HCEC 1CT (cell line): ENCODE measurements at regions not wholly inside any gene's neighbourhood (a gene's known extent, or its start where the extent isn't known, plus 50 kb on each side); places are given as distances from the start of the nearest gene placed in this dataset.
"Not testable (repeated sequence)": the region's sequence is repeated elsewhere in the genome, so short reads cannot be mapped to it uniquely, and the experiment has no call there.

Experiments
- DNase-seq: peaks from one replicate; pipeline ENCODE4 v3.0.0-alpha.2; 2017

GRCh38 chr9:106119176-106119575 is 424.8 kb downstream of the TMEM38B start:
- no peak for DNase-seq

DNA sequence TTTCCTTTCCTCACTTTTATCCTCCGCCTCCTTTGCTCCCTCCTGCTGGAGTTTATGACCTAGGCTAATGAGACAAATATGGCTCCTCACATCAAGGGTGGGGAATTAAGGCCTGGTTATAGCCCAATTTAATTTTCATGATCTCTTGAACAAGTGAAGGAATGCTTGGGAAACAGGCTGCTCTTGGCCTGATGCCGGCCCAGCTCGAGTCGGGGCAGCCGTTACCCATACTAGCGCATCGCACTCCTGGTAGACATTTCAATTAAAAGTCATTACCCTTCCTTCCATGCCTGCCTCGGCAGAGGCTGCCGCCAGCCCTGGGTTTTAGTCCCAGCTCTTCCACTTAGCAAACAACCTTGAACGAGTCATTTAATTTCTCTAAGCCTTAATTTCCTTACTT is 425.7 kb downstream of the TMEM38B start:
- no peak for DNase-seq

DNA sequence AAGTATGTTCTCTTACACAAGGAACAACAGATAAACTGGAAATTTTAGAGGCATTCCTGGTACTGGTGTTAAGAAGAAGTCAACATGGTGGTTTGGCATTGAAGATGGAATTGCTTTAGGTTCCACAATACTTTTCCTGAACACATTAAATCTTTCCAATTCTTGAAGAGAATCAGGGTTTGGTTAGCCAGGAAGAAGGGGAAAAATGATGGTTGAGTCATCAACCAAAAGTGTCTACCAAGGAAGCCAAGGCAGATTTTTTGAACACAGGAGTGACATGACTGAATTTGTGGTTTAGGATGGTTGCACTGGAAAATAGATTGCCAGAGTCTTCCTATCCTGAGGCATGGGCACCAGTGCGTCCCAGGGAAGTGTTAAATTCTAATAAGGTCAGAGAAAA is 433.4 kb downstream of the TMEM38B start:
- no peak for DNase-seq

DNA sequence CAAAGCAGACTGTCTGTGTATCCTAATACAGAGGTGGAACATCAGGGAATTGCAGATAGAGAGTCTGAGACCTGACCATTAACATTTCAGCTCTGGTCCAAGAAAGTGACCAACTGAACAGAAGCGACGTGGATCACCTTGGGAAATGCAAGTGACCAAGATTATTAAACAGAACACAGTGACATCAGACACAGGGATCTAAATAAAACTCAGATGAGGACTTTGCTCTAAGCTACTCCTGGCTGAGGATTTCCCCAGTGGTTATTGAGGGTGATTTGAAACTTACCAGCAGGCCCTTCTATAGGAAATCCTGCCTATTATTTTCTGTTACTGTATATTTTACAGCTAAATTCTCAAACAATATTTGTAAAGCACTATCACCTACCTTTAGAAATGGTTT is 436.0 kb downstream of the TMEM38B start:
- no peak for DNase-seq

- no peak for DNase-seq
These were observed 449.4 kb downstream of the TMEM38B start for GRCh38 chr9:106143781-106144180.

- DNase-seq: no peak
These were observed 451.9 kb downstream of the TMEM38B start for GRCh38 chr9:106146066-106146840.

DNA sequence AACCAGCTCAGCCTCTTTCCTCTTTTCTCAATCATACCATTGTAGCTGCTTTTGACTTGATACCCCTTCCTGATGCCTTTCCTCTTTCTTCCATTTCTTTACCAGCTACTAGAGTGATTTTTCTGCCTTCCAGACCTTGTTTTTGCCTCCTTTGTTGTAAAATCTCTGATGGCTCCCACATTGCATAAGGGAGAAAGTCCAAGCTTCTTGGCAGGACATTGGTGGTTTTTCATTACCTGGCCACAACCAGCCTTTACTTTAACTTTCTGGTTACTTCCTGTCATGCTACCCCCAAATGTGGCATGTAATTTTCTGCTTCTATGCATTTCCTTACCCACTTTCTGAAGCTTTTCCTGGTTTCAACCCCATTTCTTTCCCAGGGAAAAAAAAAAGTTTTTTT is 452.5 kb downstream of the TMEM38B start:
- no peak for DNase-seq

DNA sequence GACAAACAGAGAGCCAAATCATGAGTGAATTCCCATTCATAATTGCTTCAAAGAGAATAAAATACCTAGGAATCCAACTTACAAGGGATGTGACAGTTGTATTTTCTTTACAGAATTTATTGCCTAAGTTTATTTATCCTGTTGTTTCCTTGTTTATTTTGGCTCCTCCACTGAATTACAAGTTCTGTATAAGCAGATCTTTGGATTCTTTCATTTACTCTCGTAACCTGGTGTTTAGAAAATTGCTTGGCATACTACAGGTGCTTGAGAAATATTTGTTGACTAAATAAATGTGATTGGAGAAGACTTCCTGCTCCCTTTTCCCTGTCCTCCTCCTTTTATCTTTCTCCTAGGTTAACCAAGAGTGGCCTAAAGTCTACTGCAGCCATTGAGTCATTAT is 455.6 kb downstream of the TMEM38B start:
- DNase-seq: no peak

DNA sequence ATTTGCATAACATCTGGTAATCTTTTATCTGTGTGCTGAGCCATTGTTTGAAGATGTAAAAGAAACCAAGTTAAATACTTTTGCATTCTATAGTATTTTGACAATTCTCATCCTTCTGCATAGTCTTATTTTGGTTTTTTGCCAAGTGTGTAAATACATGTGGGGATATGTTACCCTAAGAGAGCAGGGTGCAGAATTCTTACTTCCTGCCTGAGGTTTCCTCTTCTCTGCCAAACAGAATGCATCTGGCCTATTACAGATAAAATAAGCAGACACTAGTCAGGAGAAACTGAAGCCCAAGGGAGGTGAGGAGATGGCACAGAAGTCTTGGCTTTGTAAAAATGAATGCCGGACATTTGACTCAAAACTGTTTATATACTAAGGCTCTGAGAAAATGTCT is 462.1 kb downstream of the TMEM38B start:
- no peak for DNase-seq

DNA sequence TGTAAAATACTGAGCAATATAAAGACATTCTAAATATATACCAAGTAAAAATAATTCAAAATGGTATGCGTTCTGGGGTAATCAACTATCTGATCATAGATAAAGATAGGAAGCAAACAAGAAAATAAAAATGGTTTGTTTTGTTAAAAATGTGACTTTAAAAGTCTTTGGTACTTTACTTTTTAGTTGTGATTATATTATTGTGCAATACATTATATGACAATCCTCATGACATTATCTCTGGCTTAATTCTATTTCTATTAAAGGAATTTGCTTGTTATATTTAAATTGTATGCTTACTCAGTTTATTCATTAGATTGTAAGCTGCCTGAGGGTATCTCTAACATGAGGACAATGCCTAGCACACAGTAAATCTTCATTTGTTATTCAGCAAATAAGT is 477.9 kb downstream of the TMEM38B start:
- no peak for DNase-seq

GRCh38 chr9:106174346-106174745 is 480.0 kb downstream of the TMEM38B start:
- no peak for DNase-seq

GRCh38 chr9:106177216-106177615 is 482.9 kb downstream of the TMEM38B start:
- DNase-seq: no peak

- DNase-seq: no peak
These were observed 484.9 kb downstream of the TMEM38B start for GRCh38 chr9:106179191-106179590.

DNA sequence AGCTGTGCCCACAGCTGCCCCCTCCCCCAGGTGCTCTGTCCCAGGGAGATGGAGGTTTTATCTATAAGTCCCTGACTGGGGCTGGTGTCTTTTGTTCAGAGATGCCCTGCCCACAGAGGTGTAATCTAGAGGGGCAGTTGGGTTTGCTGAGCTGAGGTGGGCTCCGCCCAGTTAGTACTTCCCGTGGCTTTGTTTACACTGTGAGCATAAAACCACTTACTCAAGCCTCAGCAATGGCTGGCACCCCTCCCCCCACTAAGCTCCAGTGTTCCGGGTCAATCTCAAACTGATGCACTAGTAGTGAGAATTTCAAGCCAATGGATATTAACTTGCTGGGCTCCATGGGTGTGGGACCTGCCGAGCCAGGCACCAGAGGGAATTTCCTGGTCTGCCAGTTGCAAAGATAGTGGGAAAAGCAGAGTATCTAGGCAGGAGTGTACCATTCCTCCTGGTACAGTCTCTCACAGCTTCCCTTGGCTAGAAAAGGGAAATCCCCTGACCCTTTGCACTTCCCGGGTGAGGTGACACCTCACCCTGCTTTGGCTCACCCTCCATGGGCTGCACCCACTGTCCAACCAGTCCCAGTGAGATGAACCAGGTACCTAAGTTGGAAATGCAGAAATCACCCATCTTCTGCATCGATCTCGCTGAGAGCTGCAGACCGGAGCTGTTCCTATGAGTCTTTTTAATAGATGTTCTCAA is 509.6 kb downstream of the TMEM38B start:
- DNase-seq: not testable (repeated sequence)

GRCh38 chr9:106207298-106207697 is 513.0 kb downstream of the TMEM38B start:
- DNase-seq: no peak

GRCh38 chr9:106218427-106218826 is 524.1 kb downstream of the TMEM38B start:
- DNase-seq: no peak

DNA sequence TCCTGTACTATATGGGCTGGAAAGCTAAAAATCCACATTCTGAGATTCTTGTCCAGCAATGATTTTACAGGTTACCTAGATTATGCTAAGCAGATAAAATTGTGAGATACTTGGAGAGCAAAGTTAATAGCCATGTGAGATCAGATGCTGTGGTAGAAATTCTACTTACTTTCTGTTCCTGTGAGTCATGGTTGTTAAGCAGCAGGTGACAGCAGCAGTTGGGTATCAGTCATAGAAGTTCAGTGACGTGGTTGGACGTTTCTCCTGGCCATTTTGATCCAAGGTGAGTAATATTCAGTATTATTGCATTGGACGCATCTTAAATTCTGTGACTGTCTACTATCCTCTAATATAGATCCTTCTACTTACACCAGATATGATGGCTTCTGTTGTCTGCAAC is 524.5 kb downstream of the TMEM38B start:
- no peak for DNase-seq

GRCh38 chr9:106220415-106220814 is 526.1 kb downstream of the TMEM38B start:
- no peak for DNase-seq

GRCh38 chr9:106228861-106229260 is 534.5 kb downstream of the TMEM38B start:
- no peak for DNase-seq

GRCh38 chr9:106233116-106233515 is 538.8 kb downstream of the TMEM38B start:
- DNase-seq: no peak

GRCh38 chr9:106260908-106261307 is 566.6 kb downstream of the TMEM38B start:
- not testable (repeated sequence) for DNase-seq

DNA sequence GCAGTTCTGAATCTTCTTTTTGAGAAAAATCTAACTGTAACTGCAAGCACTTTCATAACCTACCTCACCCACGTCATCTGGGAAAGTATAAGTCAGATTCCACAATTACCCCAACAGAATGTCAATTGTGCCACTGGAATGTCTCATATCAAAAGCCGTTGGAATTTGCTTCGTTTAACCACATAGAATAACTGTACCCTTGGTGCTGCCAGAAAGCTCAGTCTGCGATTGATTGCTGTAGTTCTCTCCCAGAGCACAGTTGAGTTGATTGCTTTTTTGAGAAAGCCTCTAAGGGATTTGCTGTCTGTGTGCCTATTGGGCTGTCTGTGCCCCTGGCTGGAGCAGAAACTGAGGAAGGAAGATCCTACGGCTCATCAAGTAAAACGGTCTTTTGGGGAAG is 583.6 kb downstream of the TMEM38B start:
- no peak for DNase-seq

GRCh38 chr9:106283769-106284168 is 579.2 kb upstream of the ZNF462 start:
- no peak for DNase-seq

DNA sequence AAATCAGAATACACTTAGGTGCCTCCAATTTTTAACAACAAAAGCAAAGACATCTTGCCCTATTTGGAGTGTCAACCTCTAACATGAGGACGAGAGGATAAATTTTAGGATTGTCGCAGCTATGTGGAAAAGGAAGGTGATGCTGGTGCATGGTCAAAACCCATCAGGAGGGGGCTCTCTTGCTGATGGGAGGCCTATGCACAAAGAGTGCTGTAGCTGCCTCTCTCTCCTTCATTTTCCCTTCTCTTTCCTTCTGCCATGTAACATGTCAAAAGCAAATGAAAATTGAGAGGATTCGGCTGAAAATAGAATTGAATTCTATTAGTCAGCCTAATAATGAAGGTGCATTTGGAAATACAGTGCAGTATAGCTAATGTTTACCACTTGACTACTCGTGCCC is 578.7 kb upstream of the ZNF462 start:
- no peak for DNase-seq

DNA sequence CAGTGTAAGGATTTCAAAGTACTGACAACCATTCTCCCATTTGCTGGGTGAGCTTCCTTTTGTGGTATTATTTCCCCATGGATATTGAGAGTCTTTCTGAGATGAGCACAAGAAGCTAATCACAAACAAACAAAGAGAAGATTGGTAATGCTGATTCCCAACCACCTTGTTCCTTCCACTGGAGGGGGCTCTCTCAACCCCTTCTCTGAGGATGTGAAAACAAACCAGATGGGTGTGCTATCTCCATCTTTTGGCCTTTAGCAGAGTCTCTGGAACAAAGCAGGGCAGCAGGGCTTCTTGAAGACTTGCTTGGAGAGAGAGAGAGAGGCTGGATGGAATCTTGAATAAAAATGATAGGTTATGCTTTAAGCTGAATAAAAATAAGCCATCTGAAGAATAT is 576.7 kb upstream of the ZNF462 start:
- no peak for DNase-seq
